Esophagus (tissue), 2 donors: ENCODE measurements at regions not wholly inside any gene's neighbourhood (a gene's known extent, or its start where the extent isn't known, plus 50 kb on each side); places are given as distances from the start of the nearest gene placed in this dataset.

Experiments used
- H3K27ac ChIP-seq, 2 donors: one replicate each; pipeline ENCODE4 v1.5.1; 2013; ENCODE audit warnings: low read depth in 2 of 2, mild to moderate bottlenecking in 2 of 2, inconsistent platforms in 1 of 2, low read length in 1 of 2, moderate library complexity in 1 of 2
- H3K27me3 ChIP-seq, 2 donors: one replicate each; pipeline ENCODE4 v1.6.1; 2013; ENCODE audit warnings: low read length in 2 of 2, control low read depth in 1 of 2, mild to moderate bottlenecking in 1 of 2; ENCODE audit not compliant: insufficient read depth in 2 of 2, control insufficient read depth in 1 of 2
- H3K36me3 ChIP-seq, 2 donors: one replicate each; pipeline ENCODE4 v1.6.1; 2013; ENCODE audit warnings: low read length in 1 of 2; ENCODE audit not compliant: control insufficient read depth in 2 of 2, insufficient read depth in 2 of 2
- H3K4me1 ChIP-seq, 2 donors: one replicate each; pipeline ENCODE4 v1.6.1; 2013; ENCODE audit warnings: low read length in 1 of 2; ENCODE audit not compliant: control insufficient read depth in 2 of 2, insufficient read depth in 2 of 2
- H3K4me3 ChIP-seq, 2 donors: one replicate each; pipeline ENCODE4 v1.5.1; 2013; ENCODE audit warnings: low read length in 2 of 2, mild to moderate bottlenecking in 2 of 2, low read depth in 1 of 2, moderate library complexity in 1 of 2
- H3K9me3 ChIP-seq, 2 donors: one replicate each; pipeline ENCODE4 v1.6.1; 2013; ENCODE audit warnings: mild to moderate bottlenecking in 2 of 2, low read depth in 1 of 2, low read length in 1 of 2, moderate library complexity in 1 of 2; ENCODE audit not compliant: control insufficient read depth in 2 of 2, insufficient read depth in 1 of 2
- WGBS, 2 donors: extraction: QIAGEN DNeasy Blood & Tissue Kit; methylation state at CpG; one replicate each; pipeline ENCODE4 v1.1.7; 2013; 5-methylcytosine and 5-hydroxymethylcytosine counted together
- donor health status: healthy with polysubstance abuse.
- donor health status: Bipolar disorder and iron deficiency.

- Histone ChIP-seq H3K27ac (no peak overlapping the region), H3K27me3 (no peaks in the 10 kb centered on the region), H3K36me3 (no peaks in the 10 kb centered on the region), H3K4me1 (peaks cover 0 to 6% of the 10 kb centered on the region in 2 donors), H3K4me3 (no peak overlapping the region), H3K9me3 (peaks cover 0 to 2% of the 10 kb centered on the region in 2 donors)
- WGBS, 2 donors = 74 to 81% methylated on average over 2 of the region's 2 CpGs
Observed at GRCh38 chr2:220106065-220106464, 478.6 kb downstream of the SLC4A3 start.

- H3K9me3 ChIP-seq = peaks cover 0 to 2% of the 10 kb centered on the region in 2 donors
- WGBS, 2 donors = 82 to 84% methylated on average over 4 of the region's 4 CpGs
- H3K36me3 ChIP-seq = no peaks in the 10 kb centered on the region
- H3K4me3 ChIP-seq = no peak overlapping the region
- peaks cover 0 to 6% of the 10 kb centered on the region in 2 donors for H3K4me1 ChIP-seq
- H3K27ac ChIP-seq = no peak overlapping the region
- H3K27me3 ChIP-seq = no peaks in the 10 kb centered on the region
Observed at GRCh38 chr2:220107380-220107791, 480.0 kb downstream of the SLC4A3 start.

- WGBS, 2 donors = 75 to 86% methylated on average over 1 of the region's 1 CpG
- no peak overlapping the region for H3K4me3 ChIP-seq
- no peaks in the 10 kb centered on the region for H3K27me3 ChIP-seq
- peaks cover 5% of the 10 kb centered on the region in 2 donors for H3K9me3 ChIP-seq
- H3K4me1 ChIP-seq = no peaks in the 10 kb centered on the region
- H3K27ac ChIP-seq = no peak overlapping the region
- H3K36me3 ChIP-seq = no peaks in the 10 kb centered on the region
Observed at GRCh38 chr2:220114443-220114842, 487.0 kb downstream of the SLC4A3 start.

- Histone ChIP-seq H3K4me3 (no peak overlapping the region), H3K36me3 (no peaks in the 10 kb centered on the region), H3K27ac (no peak overlapping the region), H3K27me3 (no peaks in the 10 kb centered on the region), H3K9me3 (peaks cover 4 to 5% of the 10 kb centered on the region in 2 donors), H3K4me1 (peaks cover 0 to 2% of the 10 kb centered on the region in 2 donors)
- WGBS, 2 donors = 56 to 63% methylated on average over 5 of the region's 5 CpGs
Observed at GRCh38 chr2:220117025-220117424, 489.6 kb downstream of the SLC4A3 start.

GRCh38 chr2:220120041-220120440, 492.6 kb downstream of the SLC4A3 start:
- Histone ChIP-seq H3K9me3 (peaks cover 0 to 4% of the 10 kb centered on the region in 2 donors), H3K36me3 (no peaks in the 10 kb centered on the region), H3K4me1 (peaks cover 0 to 2% of the 10 kb centered on the region in 2 donors), H3K27me3 (no peaks in the 10 kb centered on the region), H3K4me3 (no peak overlapping the region), H3K27ac (no peak overlapping the region)
- WGBS, 2 donors = 48 to 51% methylated on average over 2 of the region's 2 CpGs

GRCh38 chr2:220123751-220124150, 496.3 kb downstream of the SLC4A3 start:
- Histone ChIP-seq H3K9me3 (no peaks in the 10 kb centered on the region), H3K36me3 (no peaks in the 10 kb centered on the region), H3K27me3 (no peaks in the 10 kb centered on the region), H3K4me1 (peaks cover 0 to 2% of the 10 kb centered on the region in 2 donors), H3K4me3 (no peak overlapping the region), H3K27ac (no peak overlapping the region)
- WGBS, 2 donors = 55% methylated on average over 2 of the region's 2 CpGs

- 87 to 88% methylated on average over 8 of the region's 8 CpGs for whole genome bisulfite sequencing, 2 donors
Observed at GRCh38 chr2:220125551-220125950, 498.1 kb downstream of the SLC4A3 start.

GRCh38 chr2:220127311-220127710, 499.9 kb downstream of the SLC4A3 start:
- Histone ChIP-seq H3K9me3 (peaks cover 0 to 9% of the 10 kb centered on the region in 2 donors), H3K4me1 (no peaks in the 10 kb centered on the region), H3K27ac (peak overlapping the region; percentile 62 to 64), H3K36me3 (no peaks in the 10 kb centered on the region), H3K4me3 (no peak overlapping the region), H3K27me3 (no peaks in the 10 kb centered on the region)
- WGBS, 2 donors = 51 to 52% methylated on average over 3 of the region's 3 CpGs

More at GRCh38 chr2:220125551-220125950, 498.1 kb downstream of the SLC4A3 start:
- no peaks in the 10 kb centered on the region for H3K36me3 ChIP-seq
- H3K27ac ChIP-seq = no peak overlapping the region
- no peak overlapping the region for H3K4me3 ChIP-seq
- no peaks in the 10 kb centered on the region for H3K27me3 ChIP-seq
- peaks cover 0 to 5% of the 10 kb centered on the region in 2 donors for H3K9me3 ChIP-seq
- no peaks in the 10 kb centered on the region for H3K4me1 ChIP-seq

- no peak overlapping the region for H3K4me3 ChIP-seq
- H3K27me3 ChIP-seq = no peaks in the 10 kb centered on the region
- WGBS, 2 donors = 47 to 55% methylated on average over 5 of the region's 5 CpGs
- H3K36me3 ChIP-seq = no peaks in the 10 kb centered on the region
- no peaks in the 10 kb centered on the region for H3K4me1 ChIP-seq
- H3K27ac ChIP-seq = peak overlapping the region in 1 of 2 donors; percentile 62
- peaks cover 0 to 9% of the 10 kb centered on the region in 2 donors for H3K9me3 ChIP-seq
Observed at GRCh38 chr2:220127876-220128275, 500.4 kb downstream of the SLC4A3 start.

- Histone ChIP-seq H3K4me3 (no peak overlapping the region), H3K9me3 (peaks cover 0 to 9% of the 10 kb centered on the region in 2 donors), H3K27ac (no peak overlapping the region), H3K27me3 (no peaks in the 10 kb centered on the region), H3K4me1 (no peaks in the 10 kb centered on the region), H3K36me3 (no peaks in the 10 kb centered on the region)
- WGBS, 2 donors = 40 to 60% methylated on average over 7 of the region's 7 CpGs
Observed at GRCh38 chr2:220129391-220129790, 502.0 kb downstream of the SLC4A3 start.
